GM10266 (cell line): ENCODE measurements at regions not wholly inside any gene's neighbourhood (a gene's known extent, or its start where the extent isn't known, plus 50 kb on each side); places are given as distances from the start of the nearest gene placed in this dataset.
A peak's percentile ranks its signal among the peaks of the same experiment; 100 is the strongest.

Experiments
- DNase-seq: peaks from one replicate; pipeline ENCODE4 v3.0.0; 2012; ENCODE audit errors: extremely low spot score
- TF ChIP-seq, protein P1 (sequence below): IDR thresholded peaks from 2 replicates; pipeline ENCODE4 v1.5.1; 2012; ENCODE audit warnings: mild to moderate bottlenecking, low read depth; ENCODE audit not compliant: control insufficient read depth, insufficient read depth; ENCODE audit errors: missing control alignments

DNA sequence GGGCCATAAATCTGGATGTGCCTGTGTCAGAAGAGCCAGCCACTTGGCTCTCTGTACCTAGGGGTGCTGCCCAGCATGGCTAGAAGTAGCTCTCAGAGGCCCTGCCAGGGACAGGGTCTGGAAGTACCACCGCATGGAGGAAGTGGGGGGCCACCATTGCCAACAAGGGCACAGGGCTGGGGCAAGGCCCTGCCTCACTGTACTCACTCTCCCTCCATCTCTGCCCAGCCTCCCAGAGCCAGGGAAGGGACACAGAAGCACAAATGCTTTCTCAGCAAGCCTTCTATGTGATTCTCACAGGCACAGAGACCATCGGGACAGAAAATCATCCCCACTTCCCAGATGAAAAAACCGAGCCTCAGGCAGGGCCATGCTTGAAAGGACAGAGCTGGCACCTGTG, 138.1 kb downstream of the C5orf15 start:
- no peak for DNase-seq
- TF ChIP-seq, protein P1, sequence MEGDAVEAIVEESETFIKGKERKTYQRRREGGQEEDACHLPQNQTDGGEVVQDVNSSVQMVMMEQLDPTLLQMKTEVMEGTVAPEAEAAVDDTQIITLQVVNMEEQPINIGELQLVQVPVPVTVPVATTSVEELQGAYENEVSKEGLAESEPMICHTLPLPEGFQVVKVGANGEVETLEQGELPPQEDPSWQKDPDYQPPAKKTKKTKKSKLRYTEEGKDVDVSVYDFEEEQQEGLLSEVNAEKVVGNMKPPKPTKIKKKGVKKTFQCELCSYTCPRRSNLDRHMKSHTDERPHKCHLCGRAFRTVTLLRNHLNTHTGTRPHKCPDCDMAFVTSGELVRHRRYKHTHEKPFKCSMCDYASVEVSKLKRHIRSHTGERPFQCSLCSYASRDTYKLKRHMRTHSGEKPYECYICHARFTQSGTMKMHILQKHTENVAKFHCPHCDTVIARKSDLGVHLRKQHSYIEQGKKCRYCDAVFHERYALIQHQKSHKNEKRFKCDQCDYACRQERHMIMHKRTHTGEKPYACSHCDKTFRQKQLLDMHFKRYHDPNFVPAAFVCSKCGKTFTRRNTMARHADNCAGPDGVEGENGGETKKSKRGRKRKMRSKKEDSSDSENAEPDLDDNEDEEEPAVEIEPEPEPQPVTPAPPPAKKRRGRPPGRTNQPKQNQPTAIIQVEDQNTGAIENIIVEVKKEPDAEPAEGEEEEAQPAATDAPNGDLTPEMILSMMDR: no peak

DNA sequence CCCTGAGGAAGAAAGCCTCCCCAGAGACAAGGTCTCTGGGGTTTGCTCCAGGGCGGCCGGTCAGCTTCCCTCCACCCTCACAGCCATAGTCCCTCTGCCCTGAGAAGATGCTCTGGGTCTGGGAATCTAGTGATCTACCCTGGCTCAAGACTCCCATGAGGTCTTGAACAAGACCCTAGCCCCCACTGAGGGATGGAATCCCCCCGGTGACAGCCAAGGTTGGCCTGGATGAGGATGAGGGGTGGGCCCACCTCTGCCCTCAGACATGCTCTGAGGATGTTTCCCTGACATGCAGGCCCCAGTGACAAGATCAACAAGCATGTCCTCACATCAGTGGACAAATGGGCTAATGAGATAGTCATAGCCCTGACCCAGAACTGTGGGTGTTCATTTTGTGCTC, 138.6 kb downstream of the C5orf15 start:
- TF ChIP-seq, protein P1: no peak
- DNase-seq: no peak

DNA sequence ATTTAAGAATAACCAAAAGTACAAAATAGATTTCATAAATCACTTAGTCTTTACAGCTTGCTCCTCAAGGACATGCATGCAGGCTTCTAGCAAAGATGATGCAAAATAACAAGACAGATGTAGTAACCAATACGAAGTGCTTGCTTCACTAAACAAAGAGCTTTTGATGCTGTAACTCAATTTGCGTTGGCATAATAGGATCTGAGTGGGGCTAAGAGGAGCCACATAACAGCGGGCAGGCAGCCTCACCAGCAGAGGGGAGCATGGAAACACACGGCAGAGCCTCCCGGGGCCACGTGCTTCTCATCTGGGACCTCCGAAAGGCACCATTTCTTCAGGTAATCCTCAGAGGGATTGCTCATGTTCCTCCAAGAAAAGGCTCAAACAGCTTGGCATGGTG, 139.7 kb downstream of the C5orf15 start:
- DNase-seq: no peak
- TF ChIP-seq, protein P1: no peak

DNA sequence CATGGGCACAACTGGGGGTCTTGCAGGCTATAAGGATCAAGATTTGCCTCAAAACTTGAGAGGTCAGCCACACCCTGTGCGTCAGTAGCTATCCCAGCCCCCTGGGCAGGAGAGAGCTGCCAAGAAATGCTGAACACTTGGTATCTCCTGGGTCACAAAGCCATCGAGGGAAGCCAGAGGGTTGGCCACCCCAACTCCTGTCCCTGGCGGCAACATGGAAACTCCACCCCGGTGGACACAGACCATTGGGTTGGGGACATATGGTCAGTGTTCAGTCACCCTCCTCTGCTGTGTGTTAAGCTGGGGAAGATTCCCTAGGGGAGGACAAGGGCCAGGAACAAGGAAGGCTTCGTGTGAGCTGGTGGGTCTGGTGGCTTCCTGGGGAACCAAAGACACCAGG, 140.6 kb downstream of the C5orf15 start:
- no peak for DNase-seq

DNA sequence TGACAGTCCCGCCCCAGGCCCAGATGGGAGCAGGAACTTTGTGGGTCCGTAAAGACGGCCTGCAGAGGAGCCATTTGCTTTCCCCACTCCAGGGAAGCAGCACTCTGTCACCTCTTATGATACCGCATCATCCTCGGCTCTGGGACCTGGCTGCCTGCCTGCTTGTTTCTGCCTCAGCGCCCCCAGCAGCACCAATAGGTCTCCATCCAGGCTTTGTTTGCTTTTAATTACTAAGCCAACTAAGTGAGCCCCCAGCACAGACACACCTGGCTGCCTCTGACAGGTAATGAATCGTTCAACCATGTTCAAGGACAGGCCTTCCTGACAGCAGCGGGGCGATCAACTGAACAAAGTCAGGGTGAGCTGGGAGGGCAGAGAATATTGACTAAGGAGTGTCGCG, 141.4 kb downstream of the C5orf15 start:
- DNase-seq: no peak
- TF ChIP-seq, protein P1: no peak

More for the DNA sequence above, 140.6 kb downstream of the C5orf15 start:
- TF ChIP-seq, protein P1: no peak

DNA sequence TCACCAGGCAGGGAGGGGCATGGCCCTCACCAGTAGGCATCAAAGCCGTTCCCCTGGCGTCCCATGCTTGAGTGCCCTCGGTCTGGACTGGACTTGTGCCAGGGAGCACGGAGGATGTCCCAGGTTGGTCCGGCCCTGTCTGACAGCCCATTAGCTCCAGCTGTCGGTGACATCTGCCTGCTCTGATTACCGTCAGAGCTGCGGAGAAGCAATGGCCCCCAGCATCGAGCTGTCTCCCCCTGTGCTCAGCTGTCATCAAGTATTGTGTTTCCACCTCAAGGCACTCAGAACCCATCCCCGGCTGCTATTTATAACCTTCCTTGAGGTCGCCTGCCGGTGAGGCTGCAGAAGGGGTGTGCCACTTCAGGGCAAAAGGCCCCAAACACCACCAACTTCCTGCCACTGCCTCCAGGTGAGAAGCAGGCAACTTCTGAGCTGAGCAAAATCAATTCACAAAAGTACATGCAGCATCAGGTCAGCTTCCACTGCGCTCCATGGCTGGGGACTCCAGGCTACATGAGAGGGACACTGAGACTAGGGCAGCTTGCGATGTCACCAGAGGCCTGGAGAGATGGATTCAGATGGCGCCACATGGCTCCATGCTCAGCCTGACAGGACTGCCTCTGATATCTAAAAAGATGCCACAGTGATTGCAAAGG, 142.7 kb downstream of the C5orf15 start:
- TF ChIP-seq, protein P1: no peak
- DNase-seq: no peak

DNA sequence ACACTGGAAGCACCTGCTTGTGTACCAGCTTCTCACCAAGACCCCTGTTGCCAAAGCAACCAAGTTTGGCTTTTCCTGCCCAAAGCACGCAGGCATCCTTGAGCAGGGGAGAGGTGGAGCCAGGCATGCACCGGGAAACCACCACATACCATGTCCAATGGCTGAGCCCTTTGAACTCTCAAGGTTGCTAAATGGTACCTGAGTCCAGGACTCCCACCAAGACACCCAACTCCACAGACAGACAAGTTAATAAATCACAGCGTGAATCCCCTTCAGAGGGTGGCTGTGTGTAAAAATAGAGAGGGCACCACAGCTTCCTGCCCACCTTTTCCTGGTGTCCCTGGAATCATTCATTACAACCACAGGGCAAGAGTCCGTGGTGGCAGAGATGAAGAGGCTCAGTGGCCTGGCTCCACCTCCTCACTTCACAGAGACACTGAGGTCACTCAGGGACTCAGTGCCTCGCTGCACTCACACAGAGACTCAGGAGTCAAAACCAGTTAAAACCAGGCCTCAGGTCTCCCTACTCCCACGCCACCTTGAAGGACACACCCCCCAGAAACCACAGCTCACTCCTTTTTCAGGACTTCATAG, 143.7 kb downstream of the C5orf15 start:
- TF ChIP-seq, protein P1: no peak
- peak; percentile 70 for DNase-seq
